ENCODE measurements at regions not wholly inside any gene's neighbourhood (a gene's known extent, or its start where the extent isn't known, plus 50 kb on each side); places are given as distances from the start of the nearest gene placed in this dataset.

GRCh38 chr11:23123753-23124152, 263.5 kb upstream of the CCDC179 start:
- H3K4me3 ChIP-seq (replicated peaks; ENCODE audit: low read depth, low read length): no peak overlapping the region
- TF ChIP-seq, protein P1, sequence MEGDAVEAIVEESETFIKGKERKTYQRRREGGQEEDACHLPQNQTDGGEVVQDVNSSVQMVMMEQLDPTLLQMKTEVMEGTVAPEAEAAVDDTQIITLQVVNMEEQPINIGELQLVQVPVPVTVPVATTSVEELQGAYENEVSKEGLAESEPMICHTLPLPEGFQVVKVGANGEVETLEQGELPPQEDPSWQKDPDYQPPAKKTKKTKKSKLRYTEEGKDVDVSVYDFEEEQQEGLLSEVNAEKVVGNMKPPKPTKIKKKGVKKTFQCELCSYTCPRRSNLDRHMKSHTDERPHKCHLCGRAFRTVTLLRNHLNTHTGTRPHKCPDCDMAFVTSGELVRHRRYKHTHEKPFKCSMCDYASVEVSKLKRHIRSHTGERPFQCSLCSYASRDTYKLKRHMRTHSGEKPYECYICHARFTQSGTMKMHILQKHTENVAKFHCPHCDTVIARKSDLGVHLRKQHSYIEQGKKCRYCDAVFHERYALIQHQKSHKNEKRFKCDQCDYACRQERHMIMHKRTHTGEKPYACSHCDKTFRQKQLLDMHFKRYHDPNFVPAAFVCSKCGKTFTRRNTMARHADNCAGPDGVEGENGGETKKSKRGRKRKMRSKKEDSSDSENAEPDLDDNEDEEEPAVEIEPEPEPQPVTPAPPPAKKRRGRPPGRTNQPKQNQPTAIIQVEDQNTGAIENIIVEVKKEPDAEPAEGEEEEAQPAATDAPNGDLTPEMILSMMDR (IDR thresholded peaks at IDR 0.05; ENCODE audit: insufficient read depth, low read length, poor library complexity, severe bottlenecking): no peak
- H3K36me3 ChIP-seq (ENCODE audit: control insufficient read depth, insufficient read depth, low read length): no peaks in the 10 kb centered on the region
- no peaks in the 10 kb centered on the region for H3K27me3 ChIP-seq (replicated peaks; ENCODE audit: control insufficient read depth, insufficient read depth, low read length)
- no peak for DNase-seq (ENCODE audit: extremely low read depth, insufficient read length)

- no peaks in the 10 kb centered on the region for H3K27me3 ChIP-seq (replicated peaks; ENCODE audit: control insufficient read depth, insufficient read depth, low read length)
- no peak for DNase-seq (ENCODE audit: extremely low read depth, insufficient read length)
- H3K36me3 ChIP-seq (ENCODE audit: control insufficient read depth, insufficient read depth, low read length): no peaks in the 10 kb centered on the region
- TF ChIP-seq, protein P1 (IDR thresholded peaks at IDR 0.05; ENCODE audit: insufficient read depth, low read length, poor library complexity, severe bottlenecking): no peak
- no peak overlapping the region for H3K4me3 ChIP-seq (replicated peaks; ENCODE audit: low read depth, low read length)
These were observed 264.0 kb upstream of the CCDC179 start for GRCh38 chr11:23124249-23124648.

GRCh38 chr11:23124996-23125395, 264.7 kb upstream of the CCDC179 start:
- no peak for DNase-seq (ENCODE audit: extremely low read depth, insufficient read length)
- Histone ChIP-seq H3K36me3 (ENCODE audit: control insufficient read depth, insufficient read depth, low read length) (no peaks in the 10 kb centered on the region), H3K4me3 (replicated peaks; ENCODE audit: low read depth, low read length) (no peak overlapping the region), H3K27me3 (replicated peaks; ENCODE audit: control insufficient read depth, insufficient read depth, low read length) (no peaks in the 10 kb centered on the region)
- TF ChIP-seq, protein P1 (IDR thresholded peaks at IDR 0.05; ENCODE audit: insufficient read depth, low read length, poor library complexity, severe bottlenecking): no peak

DNA sequence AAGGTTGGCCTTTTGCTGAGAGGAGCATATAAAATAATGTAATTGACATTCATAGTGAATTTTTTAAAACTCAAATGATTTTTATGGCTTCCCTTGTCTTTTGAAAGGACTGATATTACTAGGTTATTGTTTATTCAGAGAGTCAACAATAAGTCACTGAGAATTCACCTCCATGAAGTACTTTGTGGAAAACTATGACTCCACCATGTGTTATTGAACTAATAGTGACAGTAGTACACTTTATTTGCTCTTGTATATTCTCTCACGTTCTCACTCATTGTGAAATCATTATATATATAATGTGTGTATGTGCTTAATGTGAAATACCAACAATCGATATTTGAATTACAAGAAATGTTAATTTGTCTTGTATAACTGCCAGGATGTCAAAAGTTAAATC, 267.4 kb upstream of the CCDC179 start:
- Histone ChIP-seq H3K27me3 (replicated peaks; ENCODE audit: control insufficient read depth, insufficient read depth, low read length) (no peaks in the 10 kb centered on the region), H3K36me3 (ENCODE audit: control insufficient read depth, insufficient read depth, low read length) (no peaks in the 10 kb centered on the region), H3K4me3 (replicated peaks; ENCODE audit: low read depth, low read length) (no peak overlapping the region)
- TF ChIP-seq, protein P1 (IDR thresholded peaks at IDR 0.05; ENCODE audit: insufficient read depth, low read length, poor library complexity, severe bottlenecking): no peak
- no peak for DNase-seq (ENCODE audit: extremely low read depth, insufficient read length)

DNA sequence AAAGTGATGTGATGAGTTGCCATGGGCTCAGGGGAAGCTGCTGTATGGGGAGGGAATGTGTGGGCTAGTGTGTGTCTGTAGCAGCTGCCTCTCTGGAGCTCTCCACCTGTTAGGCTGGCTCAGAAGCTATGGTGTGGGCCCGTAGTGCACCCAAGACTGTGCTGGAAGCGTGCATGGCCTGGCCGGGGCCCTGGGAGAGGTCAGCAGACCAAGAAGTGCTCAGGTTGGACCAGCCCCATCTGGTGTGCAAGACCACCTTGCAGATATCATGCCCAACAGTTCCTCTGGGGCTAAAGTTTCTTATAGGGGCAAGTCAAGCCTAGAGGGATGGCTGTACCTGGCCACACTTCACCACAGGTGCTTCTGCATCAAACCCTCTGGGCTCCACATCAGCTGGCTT, 274.4 kb upstream of the CCDC179 start:
- no peak for DNase-seq (ENCODE audit: extremely low read depth, insufficient read length)
- no peaks in the 10 kb centered on the region for H3K27me3 ChIP-seq (replicated peaks; ENCODE audit: control insufficient read depth, insufficient read depth, low read length)
- TF ChIP-seq, protein P1 (IDR thresholded peaks at IDR 0.05; ENCODE audit: insufficient read depth, low read length, poor library complexity, severe bottlenecking): no peak
- H3K36me3 ChIP-seq (ENCODE audit: control insufficient read depth, insufficient read depth, low read length): no peaks in the 10 kb centered on the region
- H3K4me3 ChIP-seq (replicated peaks; ENCODE audit: low read depth, low read length): no peak overlapping the region

- no peaks in the 10 kb centered on the region for H3K27me3 ChIP-seq (replicated peaks; ENCODE audit: control insufficient read depth, insufficient read depth, low read length)
- H3K4me3 ChIP-seq (replicated peaks; ENCODE audit: low read depth, low read length): no peak overlapping the region
- TF ChIP-seq, protein P1 (IDR thresholded peaks at IDR 0.05; ENCODE audit: insufficient read depth, low read length, poor library complexity, severe bottlenecking): no peak
- no peaks in the 10 kb centered on the region for H3K36me3 ChIP-seq (ENCODE audit: control insufficient read depth, insufficient read depth, low read length)
- no peak for DNase-seq (ENCODE audit: extremely low read depth, insufficient read length)
These were observed 278.5 kb upstream of the CCDC179 start for GRCh38 chr11:23138761-23139160.

Data from GM06990 (cell line).